GM23338 (cell line): ENCODE measurements at regions not wholly inside any gene's neighbourhood (a gene's known extent, or its start where the extent isn't known, plus 50 kb on each side); places are given as distances from the start of the nearest gene placed in this dataset.

Experiments
- ATAC-seq: fragments of 200-7000 bp; cut with Tn5 transposase; 3 replicates; pipeline ENCODE4 v1.9.1; 2020
- DNase-seq: peaks from one replicate; pipeline ENCODE4 v3.0.0-alpha.2; 2015; ENCODE audit warnings: low spot score
- H2AFZ ChIP-seq: fragments of 200-600 bp; sonication (generic); 2 replicates; pipeline ENCODE4 v1.8.0; 2016; ENCODE audit warnings: antibody characterized with exemption, mild to moderate bottlenecking, moderate library complexity
- H3F3A ChIP-seq: fragments of 200-600 bp; sonication (generic); replicated peaks from 2 replicates; pipeline ENCODE4 v1.8.0; 2017; ENCODE audit warnings: antibody characterized with exemption, mixed run types, low read depth
- H3K27ac ChIP-seq: fragments of 200-600 bp; sonication (generic); 2 replicates; pipeline ENCODE4 v1.6.1; 2016; ENCODE audit warnings: low read depth
- H3K27me3 ChIP-seq: fragments of 200-600 bp; sonication (generic); 2 replicates; pipeline ENCODE4 v1.8.0; 2016; ENCODE audit warnings: mild to moderate bottlenecking, mixed run types, moderate library complexity; ENCODE audit not compliant: insufficient read depth
- H3K36me3 ChIP-seq: fragments of 200-600 bp; sonication (generic); 2 replicates; pipeline ENCODE4 v1.8.0; 2016; ENCODE audit warnings: mild to moderate bottlenecking; ENCODE audit not compliant: insufficient read depth
- H3K4me1 ChIP-seq: fragments of 200-600 bp; sonication (generic); 2 replicates; pipeline ENCODE4 v1.8.0; 2016; ENCODE audit warnings: mild to moderate bottlenecking, moderate library complexity; ENCODE audit not compliant: insufficient read depth
- H3K4me2 ChIP-seq: fragments of 200-600 bp; sonication (generic); 2 replicates; pipeline ENCODE4 v1.7.1; 2017; ENCODE audit warnings: mixed run types
- H3K4me3 ChIP-seq: fragments of 200-600 bp; sonication (generic); 2 replicates; pipeline ENCODE4 v1.6.1; 2016; ENCODE audit warnings: mixed run types
- H3K79me2 ChIP-seq: fragments of 200-600 bp; sonication (generic); replicated peaks from 2 replicates; pipeline ENCODE4 v1.8.0; 2017; ENCODE audit warnings: mild to moderate bottlenecking; ENCODE audit not compliant: insufficient read depth
- H3K9me2 ChIP-seq: fragments of 200-600 bp; sonication (generic); 2 replicates; pipeline ENCODE4 v1.8.0; 2017; ENCODE audit not compliant: insufficient read depth
- H4K20me1 ChIP-seq: fragments of 200-600 bp; sonication (generic); replicated peaks from 2 replicates; pipeline ENCODE4 v1.8.0; 2017; ENCODE audit warnings: mild to moderate bottlenecking; ENCODE audit not compliant: insufficient read depth
- H3K27ac Mint-ChIP-seq: 2 replicates; pipeline ENCODE4 v1.8.0; 2020; ENCODE audit warnings: inconsistent platforms, mild to moderate bottlenecking, moderate library complexity, mixed read lengths
- H3K27me3 Mint-ChIP-seq: 3 replicates; pipeline ENCODE4 v1.8.0; 2022; ENCODE audit warnings: low read depth, mild to moderate bottlenecking, moderate library complexity, mixed read lengths, inconsistent platforms; ENCODE audit not compliant: insufficient read depth, poor library complexity
- H3K36me3 Mint-ChIP-seq: 3 replicates; pipeline ENCODE4 v1.8.0; 2021; ENCODE audit warnings: low read depth, mild to moderate bottlenecking, inconsistent platforms, moderate library complexity, mixed read lengths
- H3K4me1 Mint-ChIP-seq: 3 replicates; pipeline ENCODE4 v1.8.0; 2020; ENCODE audit warnings: mild to moderate bottlenecking, inconsistent platforms, mixed read lengths
- H3K4me3 Mint-ChIP-seq: 3 replicates; pipeline ENCODE4 v1.8.0; 2021; ENCODE audit warnings: moderate library complexity, mild to moderate bottlenecking, inconsistent platforms, mixed read lengths
- H3K9me3 Mint-ChIP-seq: 3 replicates; pipeline ENCODE4 v1.8.0; 2020; ENCODE audit warnings: moderate library complexity, mild to moderate bottlenecking, inconsistent platforms, mixed read lengths
- ETS1 ChIP-seq: IDR thresholded peaks from 2 replicates; pipeline ENCODE4 v1.6.1; 2016; ENCODE audit warnings: antibody characterized with exemption
- JUNB ChIP-seq: IDR thresholded peaks from one replicate; pipeline ENCODE4 v1.6.1; 2016; ENCODE audit warnings: antibody characterized with exemption; ENCODE audit not compliant: unreplicated experiment
- NANOG ChIP-seq: IDR thresholded peaks from 2 replicates; pipeline ENCODE4 v1.6.1; 2016; ENCODE audit warnings: antibody characterized with exemption, borderline replicate concordance
- POLR2AphosphoS5 ChIP-seq: IDR thresholded peaks from 2 replicates; pipeline ENCODE4 v1.6.1; 2016; ENCODE audit warnings: antibody characterized with exemption, low read depth
- STAT1 ChIP-seq: IDR thresholded peaks from one replicate; pipeline ENCODE4 v1.6.1; 2016; ENCODE audit warnings: antibody characterized with exemption; ENCODE audit not compliant: unreplicated experiment
- ZNF114 ChIP-seq: fragments of 250-450 bp; sonication (Bioruptor Pico); IDR thresholded peaks from 2 replicates; pipeline ENCODE4 v1.5.0; 2020; ENCODE audit warnings: mild to moderate bottlenecking, moderate library complexity
- ZNF331 ChIP-seq: fragments of 250-450 bp; sonication (Bioruptor Pico); IDR thresholded peaks from 2 replicates; pipeline ENCODE4 v1.5.0; 2020; ENCODE audit warnings: low read depth, mild to moderate bottlenecking, moderate library complexity
- ZNF462 ChIP-seq: fragments of 250-450 bp; sonication (Bioruptor Pico); IDR thresholded peaks from 2 replicates; pipeline ENCODE4 v1.5.0; 2020; ENCODE audit warnings: mild to moderate bottlenecking, moderate library complexity

- no peak for TF ChIP-seq ZNF462 (CRISPR knock-in tag)
- no peak for TF ChIP-seq JUNB
- no peak for TF ChIP-seq POLR2AphosphoS5
- no peak for TF ChIP-seq STAT1
- TF ChIP-seq NANOG: no peak
These were observed 1289.9 kb upstream of the B3GALT2 start (continued) for GRCh38 chr1:194476351-194476750.

- Mint-ChIP-seq H3K4me1 (no peaks in the 10 kb centered on the region), H3K36me3 (no peaks in the 10 kb centered on the region), H3K9me3 (no peaks in the 10 kb centered on the region), H3K27ac (no peak overlapping the region), H3K4me3 (no peak overlapping the region), H3K27me3 (no peaks in the 10 kb centered on the region)
- Histone ChIP-seq H3K4me2 (no peak overlapping the region), H4K20me1 (no peaks in the 10 kb centered on the region), H3K79me2 (no peaks in the 10 kb centered on the region), H2AFZ (no peak overlapping the region), H3K9me2 (no peaks in the 10 kb centered on the region), H3K27ac (no peak overlapping the region), H3K4me3 (no peak overlapping the region), H3K27me3 (no peaks in the 10 kb centered on the region), H3K36me3 (no peaks in the 10 kb centered on the region), H3K4me1 (no peaks in the 10 kb centered on the region), H3F3A (no peaks in the 10 kb centered on the region)
- ATAC-seq: no peak
- TF ChIP-seq ETS1 (no peak), ZNF331 (CRISPR knock-in tag) (no peak), ZNF114 (CRISPR knock-in tag) (no peak)
- no peak for DNase-seq
These were observed 1288.3 kb upstream of the B3GALT2 start for GRCh38 chr1:194474701-194475100.
